ENCODE measurements at regions not wholly inside any gene's neighbourhood (a gene's known extent, or its start where the extent isn't known, plus 50 kb on each side); places are given as distances from the start of the nearest gene placed in this dataset.
"Not testable (repeated sequence)": the region's sequence is repeated elsewhere in the genome, so short reads cannot be mapped to it uniquely, and the experiment has no call there.

- H3K9ac ChIP-seq (ENCODE audit: low read length); H3K9me2 ChIP-seq (ENCODE audit: insufficient read depth, low read length); H3K36me3 ChIP-seq (ENCODE audit: insufficient read depth, low read length); H3K4me3 ChIP-seq (ENCODE audit: low read length); H4K20me1 ChIP-seq (ENCODE audit: insufficient read depth); H2AFZ ChIP-seq (ENCODE audit: low read depth, low read length); H3K79me2 ChIP-seq (replicated peaks; ENCODE audit: insufficient read depth, low read length); H3K4me2 ChIP-seq (ENCODE audit: low read length); H3F3A ChIP-seq (ENCODE audit: insufficient read depth, low read length, poor library complexity, severe bottlenecking); H3K27ac ChIP-seq (ENCODE audit: low read length); H3K27me3 ChIP-seq (ENCODE audit: insufficient read depth, low read depth, low read length): not testable (repeated sequence)
- H3K9me3 ChIP-seq (ENCODE audit: low read length): peaks cover 27% of the 10 kb centered on the region
Measured at GRCh38 chr22:11054681-11055080, 4473.3 kb upstream of the OR11H1 start.

- H2AFZ ChIP-seq (ENCODE audit: low read depth, low read length); H3F3A ChIP-seq (ENCODE audit: insufficient read depth, low read length, poor library complexity, severe bottlenecking); H3K27ac ChIP-seq (ENCODE audit: low read length); H3K36me3 ChIP-seq (ENCODE audit: insufficient read depth, low read length); H3K79me2 ChIP-seq (replicated peaks; ENCODE audit: insufficient read depth, low read length); H3K9me2 ChIP-seq (ENCODE audit: insufficient read depth, low read length); H3K4me3 ChIP-seq (ENCODE audit: low read length); H3K9ac ChIP-seq (ENCODE audit: low read length); H3K27me3 ChIP-seq (ENCODE audit: insufficient read depth, low read depth, low read length); H4K20me1 ChIP-seq (ENCODE audit: insufficient read depth); H3K4me2 ChIP-seq (ENCODE audit: low read length): not testable (repeated sequence)
- peaks cover 27% of the 10 kb centered on the region for H3K9me3 ChIP-seq (ENCODE audit: low read length)
Measured at GRCh38 chr22:11055176-11055575, 4472.8 kb upstream of the OR11H1 start.

- not testable (repeated sequence) for H3K9ac ChIP-seq (ENCODE audit: low read length); H3K4me3 ChIP-seq (ENCODE audit: low read length); H3K27me3 ChIP-seq (ENCODE audit: insufficient read depth, low read depth, low read length); H3K9me2 ChIP-seq (ENCODE audit: insufficient read depth, low read length); H3K27ac ChIP-seq (ENCODE audit: low read length); H2AFZ ChIP-seq (ENCODE audit: low read depth, low read length); H3K36me3 ChIP-seq (ENCODE audit: insufficient read depth, low read length); H3K4me2 ChIP-seq (ENCODE audit: low read length); H4K20me1 ChIP-seq (ENCODE audit: insufficient read depth); H3F3A ChIP-seq (ENCODE audit: insufficient read depth, low read length, poor library complexity, severe bottlenecking); H3K79me2 ChIP-seq (replicated peaks; ENCODE audit: insufficient read depth, low read length)
- peaks cover 22% of the 10 kb centered on the region for H3K9me3 ChIP-seq (ENCODE audit: low read length)
Measured at GRCh38 chr22:11057955-11058547, 4469.9 kb upstream of the OR11H1 start.

DNA sequence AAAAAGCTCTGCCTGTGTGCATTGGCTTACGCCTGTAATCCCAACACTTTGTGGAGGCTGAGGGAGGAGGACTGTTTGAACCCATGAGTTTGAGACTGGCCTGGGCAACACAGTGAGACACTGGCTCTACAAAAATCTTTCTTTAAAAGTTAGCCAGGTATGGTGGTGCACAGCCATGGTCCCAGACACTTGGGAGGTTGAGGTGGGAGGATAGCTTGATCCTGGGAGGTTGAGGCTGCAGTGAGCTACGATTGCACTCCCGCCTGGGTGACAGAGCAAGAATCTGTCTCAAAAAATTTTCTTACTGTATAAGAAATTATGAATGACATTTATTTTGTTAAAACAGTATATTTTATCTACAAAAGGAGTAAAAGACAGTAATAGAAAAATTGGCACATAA lies 4468.9 kb upstream of the OR11H1 start:
- H3F3A ChIP-seq (ENCODE audit: insufficient read depth, low read length, poor library complexity, severe bottlenecking); H2AFZ ChIP-seq (ENCODE audit: low read depth, low read length); H3K27me3 ChIP-seq (ENCODE audit: insufficient read depth, low read depth, low read length); H3K9me2 ChIP-seq (ENCODE audit: insufficient read depth, low read length); H4K20me1 ChIP-seq (ENCODE audit: insufficient read depth); H3K4me2 ChIP-seq (ENCODE audit: low read length); H3K36me3 ChIP-seq (ENCODE audit: insufficient read depth, low read length); H3K4me3 ChIP-seq (ENCODE audit: low read length); H3K79me2 ChIP-seq (replicated peaks; ENCODE audit: insufficient read depth, low read length); H3K9ac ChIP-seq (ENCODE audit: low read length); H3K27ac ChIP-seq (ENCODE audit: low read length): not testable (repeated sequence)
- H3K9me3 ChIP-seq (ENCODE audit: low read length): peaks cover 22% of the 10 kb centered on the region

GRCh38 chr22:11060797-11061196 lies 4467.2 kb upstream of the OR11H1 start:
- peaks cover 13% of the 10 kb centered on the region for H3K9me3 ChIP-seq (ENCODE audit: low read length)
- not testable (repeated sequence) for H3K36me3 ChIP-seq (ENCODE audit: insufficient read depth, low read length)

GRCh38 chr22:11062534-11062933 lies 4465.5 kb upstream of the OR11H1 start:
- not testable (repeated sequence) for H3K4me2 ChIP-seq (ENCODE audit: low read length); H4K20me1 ChIP-seq (ENCODE audit: insufficient read depth); H3K79me2 ChIP-seq (replicated peaks; ENCODE audit: insufficient read depth, low read length); H3K9me2 ChIP-seq (ENCODE audit: insufficient read depth, low read length); H2AFZ ChIP-seq (ENCODE audit: low read depth, low read length); H3K4me3 ChIP-seq (ENCODE audit: low read length); H3K36me3 ChIP-seq (ENCODE audit: insufficient read depth, low read length); H3K9ac ChIP-seq (ENCODE audit: low read length); H3K27me3 ChIP-seq (ENCODE audit: insufficient read depth, low read depth, low read length); H3F3A ChIP-seq (ENCODE audit: insufficient read depth, low read length, poor library complexity, severe bottlenecking); H3K27ac ChIP-seq (ENCODE audit: low read length)
- peaks cover 20% of the 10 kb centered on the region for H3K9me3 ChIP-seq (ENCODE audit: low read length)

More at GRCh38 chr22:11060797-11061196, 4467.2 kb upstream of the OR11H1 start:
- H4K20me1 ChIP-seq (ENCODE audit: insufficient read depth); H3K79me2 ChIP-seq (replicated peaks; ENCODE audit: insufficient read depth, low read length); H2AFZ ChIP-seq (ENCODE audit: low read depth, low read length); H3K27me3 ChIP-seq (ENCODE audit: insufficient read depth, low read depth, low read length); H3K4me2 ChIP-seq (ENCODE audit: low read length); H3K9ac ChIP-seq (ENCODE audit: low read length); H3F3A ChIP-seq (ENCODE audit: insufficient read depth, low read length, poor library complexity, severe bottlenecking); H3K9me2 ChIP-seq (ENCODE audit: insufficient read depth, low read length); H3K4me3 ChIP-seq (ENCODE audit: low read length); H3K27ac ChIP-seq (ENCODE audit: low read length): not testable (repeated sequence)

GRCh38 chr22:11063022-11063685 lies 4464.8 kb upstream of the OR11H1 start:
- H3F3A ChIP-seq (ENCODE audit: insufficient read depth, low read length, poor library complexity, severe bottlenecking); H3K27me3 ChIP-seq (ENCODE audit: insufficient read depth, low read depth, low read length); H3K36me3 ChIP-seq (ENCODE audit: insufficient read depth, low read length); H3K4me3 ChIP-seq (ENCODE audit: low read length); H3K9me2 ChIP-seq (ENCODE audit: insufficient read depth, low read length); H3K4me2 ChIP-seq (ENCODE audit: low read length); H3K79me2 ChIP-seq (replicated peaks; ENCODE audit: insufficient read depth, low read length); H3K27ac ChIP-seq (ENCODE audit: low read length); H2AFZ ChIP-seq (ENCODE audit: low read depth, low read length); H4K20me1 ChIP-seq (ENCODE audit: insufficient read depth); H3K9ac ChIP-seq (ENCODE audit: low read length): not testable (repeated sequence)
- peaks cover 23% of the 10 kb centered on the region for H3K9me3 ChIP-seq (ENCODE audit: low read length)
